ENCODE measurements at regions not wholly inside any gene's neighbourhood (a gene's known extent, or its start where the extent isn't known, plus 50 kb on each side); places are given as distances from the start of the nearest gene placed in this dataset.
"Not testable (repeated sequence)": the region's sequence is repeated elsewhere in the genome, so short reads cannot be mapped to it uniquely, and the experiment has no call there.

DNA sequence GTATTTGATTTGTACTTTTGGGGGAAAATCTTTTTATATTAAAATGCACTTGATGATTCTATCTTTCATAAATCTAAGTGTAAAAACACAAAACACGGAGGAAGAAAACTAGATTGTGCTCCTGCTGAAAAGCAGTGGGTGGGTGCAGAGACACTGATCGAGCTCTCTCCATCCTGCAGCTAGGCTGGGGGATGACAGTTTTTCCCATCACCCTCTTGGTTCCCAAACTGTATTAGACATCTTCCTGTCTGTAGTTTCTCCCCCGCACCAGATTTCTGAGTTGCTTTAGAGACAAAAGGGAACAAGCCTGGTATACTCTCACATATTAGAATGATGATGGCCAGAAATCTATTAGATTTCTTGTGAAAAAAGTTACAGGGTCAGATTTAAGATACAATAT lies 99.6 kb downstream of the FAM114A2 start:
- Mint-ChIP-seq H3K9me3 (peaks cover 22 to 58% (median 40%) of the 10 kb centered on the region in 6 donors), H3K36me3 (peaks cover 4 to 22% (median 8%) of the 10 kb centered on the region in 3 donors), H3K4me1 (no peaks in the 10 kb centered on the region), H3K4me3 (no peak overlapping the region), H3K27me3 (ENCODE audit: low read depth in 3 of 3) (peaks cover 0 to 9% (median 6%) of the 10 kb centered on the region in 3 donors), H3K27ac (no peak overlapping the region)
- no peak for DNase-seq

GRCh38 chr5:153938191-153938842 lies 100.4 kb downstream of the FAM114A2 start:
- Mint-ChIP-seq H3K27me3 (ENCODE audit: low read depth in 3 of 3) (peaks cover 0 to 9% (median 6%) of the 10 kb centered on the region in 3 donors), H3K36me3 (peaks cover 4 to 22% (median 8%) of the 10 kb centered on the region in 3 donors), H3K4me1 (no peaks in the 10 kb centered on the region), H3K4me3 (no peak overlapping the region), H3K27ac (no peak overlapping the region), H3K9me3 (peaks cover 22 to 58% (median 38%) of the 10 kb centered on the region in 6 donors)
- DNase-seq: no peak

DNA sequence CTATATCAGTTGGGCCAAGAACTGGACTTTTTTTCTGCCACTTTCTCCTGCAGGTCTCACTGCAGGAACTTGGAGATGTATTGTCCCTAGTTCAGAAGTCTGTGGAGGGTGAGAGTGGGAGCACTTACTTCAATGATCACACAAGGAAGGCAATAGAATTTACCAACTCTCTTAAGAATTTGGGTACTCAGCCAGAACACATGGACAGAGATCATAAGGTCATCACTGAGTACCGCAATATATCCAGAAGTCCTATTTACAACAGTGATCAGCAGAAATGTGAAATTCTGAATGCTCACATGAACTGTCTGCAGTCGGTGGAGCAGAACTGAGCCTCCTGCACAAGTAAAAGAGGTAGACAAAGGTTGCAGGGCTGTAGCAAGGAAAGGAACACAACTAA lies 101.0 kb downstream of the FAM114A2 start:
- Mint-ChIP-seq H3K4me3 (no peak overlapping the region), H3K27ac (no peak overlapping the region), H3K4me1 (no peaks in the 10 kb centered on the region), H3K9me3 (peaks cover 22 to 58% (median 36%) of the 10 kb centered on the region in 6 donors), H3K27me3 (ENCODE audit: low read depth in 3 of 3) (peaks cover 0 to 9% (median 3%) of the 10 kb centered on the region in 3 donors), H3K36me3 (peaks cover 4 to 22% (median 8%) of the 10 kb centered on the region in 3 donors)
- no peak for DNase-seq

DNA sequence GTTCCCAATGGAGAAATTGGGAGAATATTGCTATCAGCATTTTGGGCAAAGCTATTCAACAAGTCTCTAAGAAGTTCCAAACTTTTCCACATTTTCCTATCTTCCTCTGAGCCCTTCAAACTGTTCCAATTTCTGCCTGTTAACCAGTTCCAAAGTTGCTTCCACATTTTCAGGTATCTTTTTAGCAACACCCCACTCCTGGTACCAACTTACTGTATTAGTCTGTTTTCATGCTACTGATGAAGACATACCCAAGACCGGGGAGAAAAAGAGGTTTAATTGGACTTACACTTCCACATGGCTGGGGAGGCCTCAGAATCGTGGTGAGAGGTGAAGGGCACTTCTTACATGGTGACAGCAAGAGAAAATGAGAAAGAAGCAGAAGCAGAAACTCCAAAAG lies 103.6 kb downstream of the FAM114A2 start:
- H3K4me1 Mint-ChIP-seq; H3K27ac Mint-ChIP-seq; H3K27me3 Mint-ChIP-seq (ENCODE audit: low read depth in 3 of 3); H3K4me3 Mint-ChIP-seq; DNase-seq: not testable (repeated sequence)
- H3K9me3 Mint-ChIP-seq: peaks cover 11 to 34% (median 19%) of the 10 kb centered on the region in 6 donors
- peaks cover 0 to 14% (median 0%) of the 10 kb centered on the region in 3 donors for H3K36me3 Mint-ChIP-seq

DNA sequence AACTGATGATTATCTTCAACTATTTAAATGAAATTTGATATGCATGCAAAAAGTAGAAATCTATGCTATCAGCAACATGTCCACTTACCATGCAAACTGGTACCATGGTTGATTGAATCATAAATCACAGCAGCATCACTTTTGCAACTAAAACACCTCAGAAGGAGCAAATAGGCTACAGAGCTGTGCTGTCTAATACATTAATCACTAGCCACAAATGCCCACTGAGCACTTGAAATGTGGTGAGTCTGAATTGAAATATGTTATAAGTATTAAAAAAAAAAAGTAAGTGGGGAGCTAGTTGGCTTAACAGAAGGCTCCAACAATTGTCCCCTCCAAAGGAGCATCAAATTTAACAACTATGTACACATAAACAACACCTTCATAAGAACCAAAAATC lies 112.5 kb downstream of the FAM114A2 start:
- Mint-ChIP-seq H3K9me3 (no peaks in the 10 kb centered on the region), H3K36me3 (no peaks in the 10 kb centered on the region), H3K4me3 (no peak overlapping the region), H3K27ac (no peak overlapping the region), H3K4me1 (no peaks in the 10 kb centered on the region), H3K27me3 (ENCODE audit: low read depth in 3 of 3) (peaks cover 0 to 7% (median 7%) of the 10 kb centered on the region in 3 donors)
- no peak for DNase-seq

GRCh38 chr5:153919161-153919560 lies 119.5 kb downstream of the FAM114A2 start:
- no peak for DNase-seq
- Mint-ChIP-seq H3K27ac (no peak overlapping the region), H3K4me1 (no peaks in the 10 kb centered on the region), H3K4me3 (no peak overlapping the region), H3K36me3 (peaks cover 0 to 5% (median 0%) of the 10 kb centered on the region in 3 donors), H3K27me3 (ENCODE audit: low read depth in 3 of 3) (peaks cover 0 to 13% (median 7%) of the 10 kb centered on the region in 3 donors), H3K9me3 (peaks cover 0 to 8% (median 4%) of the 10 kb centered on the region in 6 donors)

DNA sequence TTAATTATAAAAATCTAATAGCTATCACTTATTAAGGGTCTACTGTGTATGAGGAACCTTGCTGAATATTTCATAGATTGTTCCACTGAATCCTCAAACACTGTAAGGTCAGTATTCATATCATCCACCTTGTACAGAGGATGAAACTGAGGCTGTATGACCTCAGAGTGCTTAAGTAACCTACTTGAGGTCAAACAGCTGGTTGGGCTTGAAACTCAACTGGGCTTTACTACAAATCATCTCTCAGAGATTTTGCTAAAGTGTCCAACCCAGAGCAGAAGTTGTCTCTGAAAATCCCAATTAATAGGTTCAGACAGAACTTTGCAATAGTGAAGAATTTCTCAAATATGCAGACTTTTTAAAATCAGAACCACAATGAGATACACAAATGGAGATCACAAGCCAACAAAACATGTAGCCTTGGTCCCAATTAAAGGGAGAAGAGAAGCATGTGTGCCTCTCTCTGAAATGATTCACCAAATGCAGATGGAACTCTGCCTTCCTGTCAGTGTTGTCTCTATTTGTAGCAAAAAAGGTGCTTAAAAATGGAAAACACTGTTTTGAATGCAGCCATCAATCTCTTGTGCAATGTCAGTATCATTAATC lies 131.4 kb downstream of the FAM114A2 start:
- no peaks in the 10 kb centered on the region for H3K36me3 Mint-ChIP-seq
- H3K4me1 Mint-ChIP-seq: no peaks in the 10 kb centered on the region
- H3K9me3 Mint-ChIP-seq: no peaks in the 10 kb centered on the region
- no peak overlapping the region for H3K27ac Mint-ChIP-seq
- peaks cover 0 to 3% (median 0%) of the 10 kb centered on the region in 3 donors for H3K27me3 Mint-ChIP-seq (ENCODE audit: low read depth in 3 of 3)
- no peak overlapping the region for H3K4me3 Mint-ChIP-seq
- no peak for DNase-seq

- no peak overlapping the region for H3K27ac Mint-ChIP-seq
- H3K4me3 Mint-ChIP-seq: no peak overlapping the region
- no peaks in the 10 kb centered on the region for H3K36me3 Mint-ChIP-seq
- H3K4me1 Mint-ChIP-seq: no peaks in the 10 kb centered on the region
- DNase-seq: no peak
- peaks cover 0 to 3% (median 0%) of the 10 kb centered on the region in 3 donors for H3K27me3 Mint-ChIP-seq (ENCODE audit: low read depth in 3 of 3)
- H3K9me3 Mint-ChIP-seq: no peaks in the 10 kb centered on the region
Observed at GRCh38 chr5:153905219-153905618, 133.5 kb downstream of the FAM114A2 start.

GRCh38 chr5:153903321-153903720 lies 135.4 kb downstream of the FAM114A2 start:
- no peak overlapping the region for H3K27ac Mint-ChIP-seq
- H3K4me1 Mint-ChIP-seq: no peaks in the 10 kb centered on the region
- H3K27me3 Mint-ChIP-seq (ENCODE audit: low read depth in 3 of 3): peaks cover 0 to 6% (median 0%) of the 10 kb centered on the region in 3 donors
- H3K9me3 Mint-ChIP-seq: no peaks in the 10 kb centered on the region
- H3K4me3 Mint-ChIP-seq: no peak overlapping the region
- no peak for DNase-seq
- H3K36me3 Mint-ChIP-seq: no peaks in the 10 kb centered on the region

- Mint-ChIP-seq H3K36me3 (no peaks in the 10 kb centered on the region), H3K4me1 (no peaks in the 10 kb centered on the region), H3K27ac (no peak overlapping the region), H3K9me3 (no peaks in the 10 kb centered on the region), H3K4me3 (no peak overlapping the region), H3K27me3 (ENCODE audit: low read depth in 3 of 3) (peaks cover 0 to 7% (median 0%) of the 10 kb centered on the region in 3 donors)
- DNase-seq: no peak
Observed at GRCh38 chr5:153902016-153902415, 136.7 kb downstream of the FAM114A2 start.

DNA sequence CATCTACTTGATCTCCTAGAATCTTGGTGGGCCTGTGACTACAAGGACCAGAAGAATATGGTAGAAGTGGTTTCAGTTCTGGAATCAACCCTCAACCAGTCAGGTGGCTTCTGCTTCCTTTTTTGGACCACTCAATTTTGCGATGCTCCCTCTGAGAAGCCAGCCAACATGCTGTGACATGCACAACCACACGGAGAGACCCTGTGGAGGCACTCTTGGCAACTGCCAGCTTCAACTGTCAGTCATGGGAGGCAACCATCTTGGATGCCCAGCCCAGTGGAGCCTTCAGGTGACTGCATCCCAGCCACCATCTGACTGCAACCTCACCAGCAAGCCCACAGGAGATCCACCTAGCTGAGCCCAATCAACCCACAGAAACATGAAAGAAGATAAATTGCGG lies 137.3 kb downstream of the FAM114A2 start:
- no peak overlapping the region for H3K4me3 Mint-ChIP-seq
- H3K4me1 Mint-ChIP-seq: no peaks in the 10 kb centered on the region
- peaks cover 0 to 4% (median 0%) of the 10 kb centered on the region in 3 donors for H3K27me3 Mint-ChIP-seq (ENCODE audit: low read depth in 3 of 3)
- no peaks in the 10 kb centered on the region for H3K9me3 Mint-ChIP-seq
- DNase-seq: no peak
- no peak overlapping the region for H3K27ac Mint-ChIP-seq
- H3K36me3 Mint-ChIP-seq: no peaks in the 10 kb centered on the region

DNA sequence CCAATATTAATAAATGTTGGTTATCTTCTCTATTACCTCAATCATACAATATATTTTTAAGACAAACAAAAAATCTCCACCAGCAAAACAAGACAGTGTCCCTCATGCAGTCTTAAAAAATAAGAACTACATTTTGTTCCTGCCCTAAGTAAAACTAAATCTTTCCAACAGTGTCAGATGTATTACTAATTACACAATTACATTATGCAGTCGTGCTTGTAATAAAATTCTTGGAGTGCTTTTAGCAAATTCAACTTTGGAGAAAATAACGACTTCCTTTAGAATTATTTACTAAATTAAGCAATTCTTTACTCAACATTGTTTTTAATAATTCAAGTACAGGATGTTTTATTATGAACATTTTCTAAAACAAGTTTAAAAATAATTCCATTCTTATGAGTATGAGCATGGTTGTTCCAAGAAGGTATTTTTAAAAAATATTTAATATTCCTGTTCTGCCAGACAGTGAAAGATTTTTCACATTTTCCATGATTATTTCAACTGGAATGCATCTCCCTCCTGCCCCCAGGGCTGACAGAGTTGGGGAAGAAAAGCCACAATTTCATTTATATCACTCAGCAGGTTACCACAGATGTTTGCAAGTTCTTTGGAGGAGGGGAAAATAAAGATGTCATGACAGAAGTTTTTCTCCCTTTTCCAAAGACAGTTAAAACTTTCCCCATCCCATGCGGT lies 137.9 kb downstream of the FAM114A2 start:
- Mint-ChIP-seq H3K4me3 (no peak overlapping the region), H3K4me1 (no peaks in the 10 kb centered on the region), H3K36me3 (no peaks in the 10 kb centered on the region), H3K27me3 (ENCODE audit: low read depth in 3 of 3) (peaks cover 0 to 4% (median 0%) of the 10 kb centered on the region in 3 donors), H3K27ac (no peak overlapping the region), H3K9me3 (no peaks in the 10 kb centered on the region)
- no peak for DNase-seq

DNA sequence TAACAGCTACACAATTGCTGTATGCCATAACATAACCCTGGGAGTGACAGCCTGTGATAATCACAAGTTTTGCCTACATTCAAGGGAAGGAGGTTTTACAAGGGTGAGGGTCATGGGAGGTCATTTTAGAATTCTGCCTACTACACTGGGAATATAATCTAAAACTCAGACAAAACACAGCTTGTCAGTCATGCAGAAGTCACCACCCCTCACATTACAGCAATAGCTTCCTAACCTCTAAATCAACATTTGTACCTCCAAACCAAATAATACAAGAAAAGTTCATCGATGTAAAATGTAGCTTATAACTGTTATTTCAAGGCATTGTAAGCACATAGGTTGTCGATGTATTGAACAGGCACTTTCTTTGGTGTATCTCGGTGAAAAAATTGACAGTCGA lies 139.0 kb downstream of the FAM114A2 start:
- Mint-ChIP-seq H3K4me3 (no peak overlapping the region), H3K9me3 (no peaks in the 10 kb centered on the region), H3K27me3 (ENCODE audit: low read depth in 3 of 3) (peaks cover 0 to 4% (median 1%) of the 10 kb centered on the region in 3 donors), H3K36me3 (no peaks in the 10 kb centered on the region), H3K4me1 (no peaks in the 10 kb centered on the region), H3K27ac (no peak overlapping the region)
- no peak for DNase-seq

DNA sequence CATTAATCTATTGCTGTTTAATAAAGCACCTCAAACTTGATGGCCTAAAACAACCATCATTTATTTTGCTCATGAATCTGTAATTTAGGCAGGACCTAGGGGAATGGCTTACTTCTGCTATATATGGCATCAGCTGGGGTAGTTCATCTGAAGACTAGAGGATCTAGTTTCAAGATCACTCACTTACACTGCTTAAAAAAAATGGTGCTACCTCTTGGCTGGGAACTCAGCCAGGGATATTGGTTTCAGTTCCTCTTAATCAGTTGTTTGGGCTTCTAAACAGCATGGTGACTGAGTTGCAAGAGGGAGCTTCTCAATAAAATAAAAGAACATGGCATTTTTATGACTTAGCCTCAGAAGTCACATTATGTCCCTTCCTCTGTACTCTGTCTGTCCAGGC lies 142.0 kb downstream of the FAM114A2 start:
- Mint-ChIP-seq H3K27ac (no peak overlapping the region), H3K4me3 (no peak overlapping the region), H3K36me3 (no peaks in the 10 kb centered on the region), H3K4me1 (no peaks in the 10 kb centered on the region), H3K9me3 (no peaks in the 10 kb centered on the region), H3K27me3 (ENCODE audit: low read depth in 3 of 3) (peaks cover 0 to 4% (median 1%) of the 10 kb centered on the region in 3 donors)
- DNase-seq: no peak

All from immature natural killer cell (primary cell).